Left ventricle myocardium inferior (tissue), 1 donor: ENCODE measurements at regions not wholly inside any gene's neighbourhood (a gene's known extent, or its start where the extent isn't known, plus 50 kb on each side); places are given as distances from the start of the nearest gene placed in this dataset.

Experiments
- DNase-seq: peaks from one replicate; pipeline ENCODE4 v3.0.0-alpha.2; 2020
- H3K27ac ChIP-seq: fragments of 200-600 bp; replicated peaks from 2 replicates; pipeline ENCODE4 v1.8.0; 2021
- H3K27me3 ChIP-seq: fragments of 200-600 bp; 2 replicates; pipeline ENCODE4 v1.8.0; 2021; ENCODE audit warnings: low read depth
- H3K36me3 ChIP-seq: fragments of 200-600 bp; 2 replicates; pipeline ENCODE4 v1.8.0; 2021
- H3K4me1 ChIP-seq: fragments of 200-600 bp; 2 replicates; pipeline ENCODE4 v1.8.0; 2021
- H3K4me3 ChIP-seq: fragments of 200-600 bp; 2 replicates; pipeline ENCODE4 v1.8.0; 2021; ENCODE audit warnings: mild to moderate bottlenecking, moderate library complexity
- H3K9me3 ChIP-seq: fragments of 200-600 bp; replicated peaks from 2 replicates; pipeline ENCODE4 v1.8.0; 2021
- CTCF ChIP-seq: fragments of 200-600 bp; IDR thresholded peaks from 2 replicates; pipeline ENCODE4 v1.8.0; 2021; ENCODE audit warnings: antibody characterized with exemption, mild to moderate bottlenecking, borderline replicate concordance
- intact Hi-C: fragments of 100-400 bp; cut with micrococcal nuclease; formaldehyde crosslinking; loops from one replicate; pipeline ENCODE4 v1.11.0; 2022
- donor health status: DM: no; HTN: yes; CAD: no; lungs with severe emphysema.

- intact Hi-C loops: no loop called here
- Histone ChIP-seq H3K9me3 (no peaks in the 10 kb centered on the region), H3K27me3 (peaks cover 75% of the 10 kb centered on the region), H3K27ac (peak overlapping the region; percentile 85), H3K4me1 (peaks cover 8% of the 10 kb centered on the region), H3K36me3 (no peaks in the 10 kb centered on the region), H3K4me3 (no peak overlapping the region)
- no peak for DNase-seq
- no peak for TF ChIP-seq CTCF
These were observed 101.1 kb downstream of the FOXL1 start for GRCh38 chr16:86679490-86679889.

GRCh38 chr16:86680162-86680561 lies 101.8 kb downstream of the FOXL1 start:
- peak overlapping the region; percentile 85 for H3K27ac ChIP-seq
- no peaks in the 10 kb centered on the region for H3K9me3 ChIP-seq
- intact Hi-C loops: no loop called here
- no peak overlapping the region for H3K4me3 ChIP-seq
- peaks cover 8% of the 10 kb centered on the region for H3K4me1 ChIP-seq
- TF ChIP-seq CTCF: no peak
- H3K36me3 ChIP-seq: no peaks in the 10 kb centered on the region
- DNase-seq: peak; percentile 44
- H3K27me3 ChIP-seq: peaks cover 75% of the 10 kb centered on the region

- DNase-seq: no peak
- peaks cover 73% of the 10 kb centered on the region for H3K27me3 ChIP-seq
These were observed 102.3 kb downstream of the FOXL1 start for GRCh38 chr16:86680661-86681030.

GRCh38 chr16:86681031-86681756 lies 102.8 kb downstream of the FOXL1 start:
- Histone ChIP-seq H3K36me3 (no peaks in the 10 kb centered on the region), H3K4me1 (peaks cover 8% of the 10 kb centered on the region), H3K9me3 (no peaks in the 10 kb centered on the region), H3K4me3 (peak overlapping the region; percentile 22), H3K27ac (peak overlapping the region; percentile 85), H3K27me3 (peaks cover 72% of the 10 kb centered on the region)
- peak; percentile 54 for DNase-seq
- intact Hi-C loops: no loop called here
- TF ChIP-seq CTCF: no peak

More at GRCh38 chr16:86680661-86681030, 102.3 kb downstream of the FOXL1 start:
- H3K9me3 ChIP-seq: no peaks in the 10 kb centered on the region
- H3K36me3 ChIP-seq: no peaks in the 10 kb centered on the region
- no peak for TF ChIP-seq CTCF
- H3K4me3 ChIP-seq: peak overlapping the region; percentile 22
- peaks cover 8% of the 10 kb centered on the region for H3K4me1 ChIP-seq
- peak overlapping the region; percentile 85 for H3K27ac ChIP-seq
- intact Hi-C loops: no loop called here

GRCh38 chr16:86681757-86682106 lies 103.4 kb downstream of the FOXL1 start:
- peak overlapping the region; percentile 85 for H3K27ac ChIP-seq
- no peaks in the 10 kb centered on the region for H3K9me3 ChIP-seq
- H3K36me3 ChIP-seq: no peaks in the 10 kb centered on the region
- peaks cover 8% of the 10 kb centered on the region for H3K4me1 ChIP-seq
- intact Hi-C loops: no loop called here
- DNase-seq: no peak
- peaks cover 66% of the 10 kb centered on the region for H3K27me3 ChIP-seq
- no peak for TF ChIP-seq CTCF
- no peak overlapping the region for H3K4me3 ChIP-seq
